ENCODE measurements at regions not wholly inside any gene's neighbourhood (a gene's known extent, or its start where the extent isn't known, plus 50 kb on each side); places are given as distances from the start of the nearest gene placed in this dataset.

- Mint-ChIP-seq H3K27ac (no peak overlapping the region), H3K4me1 (ENCODE audit: low read depth) (no peaks in the 10 kb centered on the region), H3K9me3 (no peaks in the 10 kb centered on the region), H3K36me3 (ENCODE audit: low read depth) (no peaks in the 10 kb centered on the region), H3K4me3 (ENCODE audit: low read depth) (no peak overlapping the region), H3K27me3 (ENCODE audit: low read depth) (peaks cover 7% of the 10 kb centered on the region)
- no peak for DNase-seq (ENCODE audit: low spot score)
- intact Hi-C loops (cut with micrococcal nuclease): loop anchor here (10.0 kb wide), 1 partner anchor 547 kb away; no protein-coding TSS in a partner anchor
These were observed 143.8 kb downstream of the FGF1 start for GRCh38 chr5:142542078-142542477.

DNA sequence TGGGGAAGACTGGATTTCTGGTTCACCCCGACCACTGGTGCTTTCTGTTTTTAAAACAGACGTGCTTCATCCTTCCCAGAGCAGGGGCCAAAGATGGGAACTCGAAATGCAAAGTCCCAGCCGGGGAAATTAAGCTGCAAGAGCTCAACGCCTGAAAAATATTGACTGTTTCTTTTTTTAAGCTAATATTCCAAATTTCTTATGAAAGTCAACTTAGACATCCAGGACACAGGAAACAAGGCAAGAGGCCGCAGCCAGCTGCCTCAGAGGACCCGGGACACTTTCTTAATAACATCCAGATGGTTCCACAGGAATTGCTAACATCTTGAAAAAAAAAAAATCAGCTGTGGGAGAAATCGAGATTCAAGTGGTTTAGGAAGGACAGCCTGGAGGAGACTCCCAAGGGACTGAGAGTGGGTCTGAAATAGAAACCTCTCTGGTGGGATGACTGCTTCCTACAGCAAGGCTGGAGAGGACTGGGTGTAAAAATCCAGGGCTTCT, 144.9 kb downstream of the FGF1 start:
- H3K27ac Mint-ChIP-seq: no peak overlapping the region
- peaks cover 7% of the 10 kb centered on the region for H3K27me3 Mint-ChIP-seq (ENCODE audit: low read depth)
- H3K36me3 Mint-ChIP-seq (ENCODE audit: low read depth): no peaks in the 10 kb centered on the region
- intact Hi-C loops (cut with micrococcal nuclease): loop anchor here (10.0 kb wide), 1 partner anchor 546 kb away; no protein-coding TSS in a partner anchor
- H3K9me3 Mint-ChIP-seq: peaks cover 3% of the 10 kb centered on the region
- no peak overlapping the region for H3K4me3 Mint-ChIP-seq (ENCODE audit: low read depth)
- H3K4me1 Mint-ChIP-seq (ENCODE audit: low read depth): no peaks in the 10 kb centered on the region
- no peak for DNase-seq (ENCODE audit: low spot score)

DNA sequence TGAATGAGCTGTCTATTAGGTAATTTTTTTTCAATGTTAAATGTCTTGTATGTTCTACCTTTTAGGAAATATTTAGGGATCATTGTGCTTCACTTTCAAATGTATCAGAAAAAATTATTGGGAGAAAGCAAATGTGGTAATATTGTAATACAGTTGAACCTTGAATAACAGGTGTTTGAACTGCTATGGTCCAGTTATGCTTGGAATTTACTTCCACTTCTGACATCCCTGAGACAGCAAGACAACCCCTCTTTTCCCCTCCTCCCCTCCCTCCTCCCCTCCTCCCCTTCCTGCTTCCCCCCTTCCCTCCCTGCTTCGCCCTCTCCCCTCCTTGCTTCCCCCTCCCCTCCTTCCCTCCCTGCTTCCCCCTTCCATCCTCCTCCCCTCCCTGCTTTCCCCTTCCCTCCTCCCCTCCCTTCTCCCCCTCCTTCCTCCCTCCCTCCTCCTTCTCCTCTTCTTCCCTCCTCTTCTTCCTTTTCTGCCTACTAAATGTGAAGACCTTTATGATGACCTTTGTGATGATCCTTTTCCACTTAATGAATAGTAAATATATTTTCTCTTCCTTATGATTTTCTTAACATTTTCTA, 146.6 kb downstream of the FGF1 start:
- Mint-ChIP-seq H3K27ac (no peak overlapping the region), H3K9me3 (peaks cover 4% of the 10 kb centered on the region), H3K27me3 (ENCODE audit: low read depth) (peaks cover 7% of the 10 kb centered on the region), H3K36me3 (ENCODE audit: low read depth) (no peaks in the 10 kb centered on the region), H3K4me3 (ENCODE audit: low read depth) (no peak overlapping the region), H3K4me1 (ENCODE audit: low read depth) (no peaks in the 10 kb centered on the region)
- intact Hi-C loops (cut with micrococcal nuclease): no loop called here
- no peak for DNase-seq (ENCODE audit: low spot score)

DNA sequence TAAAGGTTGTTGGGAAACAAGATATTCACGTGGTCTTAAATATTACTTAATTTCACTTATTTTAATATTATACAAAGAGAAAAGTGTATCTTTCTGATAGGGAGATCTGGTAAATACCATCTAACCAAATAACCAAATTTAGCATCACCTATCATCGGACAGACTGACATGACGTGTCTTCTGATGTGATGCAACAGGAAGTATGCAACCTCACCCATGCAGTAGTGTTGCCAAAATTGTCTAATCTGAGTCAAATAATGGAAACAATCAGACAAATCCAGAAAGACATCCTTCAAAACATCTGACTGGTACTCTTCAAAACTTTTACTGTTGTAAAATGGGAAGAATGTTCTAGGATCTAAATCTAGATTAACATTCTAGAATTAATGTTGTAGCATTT, 148.0 kb downstream of the FGF1 start:
- no peak overlapping the region for H3K4me3 Mint-ChIP-seq (ENCODE audit: low read depth)
- no peaks in the 10 kb centered on the region for H3K36me3 Mint-ChIP-seq (ENCODE audit: low read depth)
- H3K9me3 Mint-ChIP-seq: peaks cover 4% of the 10 kb centered on the region
- H3K27me3 Mint-ChIP-seq (ENCODE audit: low read depth): peaks cover 7% of the 10 kb centered on the region
- peaks cover under 1% of the 10 kb centered on the region for H3K4me1 Mint-ChIP-seq (ENCODE audit: low read depth)
- intact Hi-C loops (cut with micrococcal nuclease): no loop called here
- no peak for DNase-seq (ENCODE audit: low spot score)
- H3K27ac Mint-ChIP-seq: no peak overlapping the region

DNA sequence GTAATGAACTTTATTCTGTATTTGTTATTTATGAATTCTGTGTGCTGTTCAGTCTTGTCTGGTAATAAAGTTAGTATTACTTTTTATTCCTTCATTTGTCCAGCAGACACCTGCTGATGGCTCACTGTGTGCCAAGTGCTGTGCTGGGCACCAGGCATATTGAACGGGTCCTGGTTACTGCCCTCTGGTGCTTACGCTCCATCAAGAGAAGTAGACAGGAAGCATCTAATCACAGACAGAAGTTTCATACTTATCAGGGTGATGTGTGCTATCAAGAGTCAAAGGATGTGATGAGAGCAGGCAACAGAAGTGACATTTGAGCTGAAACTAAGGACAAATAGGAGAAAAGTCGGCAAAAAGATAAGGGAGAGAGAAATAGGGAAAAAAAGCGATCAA, 153.1 kb downstream of the FGF1 start:
- Mint-ChIP-seq H3K27me3 (ENCODE audit: low read depth) (no peaks in the 10 kb centered on the region), H3K27ac (no peak overlapping the region), H3K36me3 (ENCODE audit: low read depth) (no peaks in the 10 kb centered on the region), H3K9me3 (peaks cover 4% of the 10 kb centered on the region), H3K4me3 (ENCODE audit: low read depth) (no peak overlapping the region), H3K4me1 (ENCODE audit: low read depth) (peaks cover 5% of the 10 kb centered on the region)
- DNase-seq (ENCODE audit: low spot score): no peak
- intact Hi-C loops (cut with micrococcal nuclease): no loop called here

- Mint-ChIP-seq H3K27me3 (ENCODE audit: low read depth) (peaks cover 2% of the 10 kb centered on the region), H3K9me3 (peaks cover 4% of the 10 kb centered on the region), H3K4me3 (ENCODE audit: low read depth) (no peak overlapping the region), H3K27ac (no peak overlapping the region), H3K4me1 (ENCODE audit: low read depth) (peaks cover 7% of the 10 kb centered on the region), H3K36me3 (ENCODE audit: low read depth) (no peaks in the 10 kb centered on the region)
- no peak for DNase-seq (ENCODE audit: low spot score)
- intact Hi-C loops (cut with micrococcal nuclease): no loop called here
These were observed 153.7 kb downstream of the FGF1 start for GRCh38 chr5:142531977-142532780.

- Mint-ChIP-seq H3K36me3 (ENCODE audit: low read depth) (no peaks in the 10 kb centered on the region), H3K27me3 (ENCODE audit: low read depth) (peaks cover 3% of the 10 kb centered on the region), H3K27ac (no peak overlapping the region), H3K9me3 (peaks cover under 1% of the 10 kb centered on the region), H3K4me3 (ENCODE audit: low read depth) (no peak overlapping the region), H3K4me1 (ENCODE audit: low read depth) (peaks cover 7% of the 10 kb centered on the region)
- intact Hi-C loops (cut with micrococcal nuclease): no loop called here
- no peak for DNase-seq (ENCODE audit: low spot score)
These were observed 155.0 kb downstream of the FGF1 start for GRCh38 chr5:142530904-142531303.

DNA sequence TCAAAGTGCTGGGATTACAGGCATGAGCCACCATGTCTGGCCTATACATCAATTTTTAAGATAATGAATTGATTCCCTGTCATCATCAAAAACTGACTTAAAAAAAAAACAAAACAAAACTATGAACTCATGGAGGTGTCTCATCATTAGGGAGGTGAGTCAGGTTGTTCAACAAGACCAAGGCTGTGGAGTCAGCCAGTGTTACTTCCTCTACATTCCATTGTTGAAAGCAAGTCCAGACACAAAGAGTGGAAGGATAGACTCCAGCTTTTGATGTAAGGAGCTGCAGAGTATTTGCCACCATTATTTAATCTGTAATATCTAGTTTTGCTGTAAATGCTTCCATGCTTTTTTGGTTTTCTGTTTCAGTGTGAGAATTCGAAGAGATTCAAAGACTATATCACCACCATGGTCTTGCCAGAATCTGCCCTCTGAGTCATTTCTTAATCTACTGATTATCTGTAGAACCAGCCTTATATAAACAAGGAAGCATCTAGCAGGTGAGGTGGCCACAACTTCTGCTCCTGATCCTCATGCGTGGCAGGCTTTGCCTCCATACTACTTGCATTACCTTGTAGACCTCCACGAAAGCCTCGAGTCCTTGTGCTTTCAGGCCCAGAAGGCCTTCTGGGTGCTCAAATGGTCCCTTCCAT, 156.1 kb downstream of the FGF1 start:
- Mint-ChIP-seq H3K4me3 (ENCODE audit: low read depth) (no peak overlapping the region), H3K27me3 (ENCODE audit: low read depth) (peaks cover 3% of the 10 kb centered on the region), H3K9me3 (no peaks in the 10 kb centered on the region), H3K27ac (no peak overlapping the region), H3K36me3 (ENCODE audit: low read depth) (no peaks in the 10 kb centered on the region), H3K4me1 (ENCODE audit: low read depth) (peaks cover 7% of the 10 kb centered on the region)
- DNase-seq (ENCODE audit: low spot score): no peak
- intact Hi-C loops (cut with micrococcal nuclease): no loop called here

DNA sequence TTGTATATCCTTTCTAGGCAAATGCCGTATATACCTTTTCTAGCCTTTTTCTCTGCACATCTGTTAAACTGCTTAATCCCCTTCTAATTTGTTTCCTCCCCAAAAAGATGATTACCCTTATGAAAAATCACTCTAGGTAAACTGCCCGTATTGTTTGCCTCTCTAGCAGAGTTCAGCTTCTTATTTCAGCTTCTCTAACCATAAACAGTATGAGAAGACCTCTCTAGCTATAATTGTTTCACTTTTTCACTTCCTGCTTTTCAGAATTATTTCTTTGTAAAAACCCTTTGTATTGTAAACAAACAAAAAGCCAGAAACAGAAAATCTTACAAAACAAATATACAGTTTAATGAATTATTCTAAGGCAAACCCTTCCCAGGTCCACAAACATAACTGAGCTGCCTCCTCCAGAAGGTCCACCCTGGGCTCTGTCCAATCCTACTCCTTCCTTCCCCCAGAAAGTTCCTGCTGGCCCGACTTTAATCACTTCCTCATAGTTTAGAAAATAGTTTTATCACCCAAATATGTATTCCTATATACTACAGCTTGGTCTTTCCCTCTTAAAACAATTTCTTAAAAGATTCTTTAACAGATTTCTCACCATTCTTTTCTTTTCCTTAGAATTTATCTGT, 158.1 kb downstream of the FGF1 start:
- H3K27me3 Mint-ChIP-seq (ENCODE audit: low read depth): peaks cover 3% of the 10 kb centered on the region
- no peak overlapping the region for H3K4me3 Mint-ChIP-seq (ENCODE audit: low read depth)
- intact Hi-C loops (cut with micrococcal nuclease): no loop called here
- H3K9me3 Mint-ChIP-seq: no peaks in the 10 kb centered on the region
- no peak for DNase-seq (ENCODE audit: low spot score)
- no peak overlapping the region for H3K27ac Mint-ChIP-seq
- H3K4me1 Mint-ChIP-seq (ENCODE audit: low read depth): peaks cover 6% of the 10 kb centered on the region
- no peaks in the 10 kb centered on the region for H3K36me3 Mint-ChIP-seq (ENCODE audit: low read depth)

GRCh38 chr5:142527234-142527633, 158.7 kb downstream of the FGF1 start:
- H3K36me3 Mint-ChIP-seq (ENCODE audit: low read depth): no peaks in the 10 kb centered on the region
- H3K4me3 Mint-ChIP-seq (ENCODE audit: low read depth): no peak overlapping the region
- intact Hi-C loops (cut with micrococcal nuclease): no loop called here
- no peak for DNase-seq (ENCODE audit: low spot score)
- H3K4me1 Mint-ChIP-seq (ENCODE audit: low read depth): peaks cover 4% of the 10 kb centered on the region
- H3K27ac Mint-ChIP-seq: no peak overlapping the region
- no peaks in the 10 kb centered on the region for H3K9me3 Mint-ChIP-seq
- H3K27me3 Mint-ChIP-seq (ENCODE audit: low read depth): peaks cover 3% of the 10 kb centered on the region

GRCh38 chr5:142522983-142523382, 162.9 kb downstream of the FGF1 start:
- no peak for DNase-seq (ENCODE audit: low spot score)
- no peak overlapping the region for H3K4me3 Mint-ChIP-seq (ENCODE audit: low read depth)
- intact Hi-C loops (cut with micrococcal nuclease): no loop called here

GRCh38 chr5:142521706-142522105, 164.2 kb downstream of the FGF1 start:
- no peak for DNase-seq (ENCODE audit: low spot score)
- peaks cover 4% of the 10 kb centered on the region for H3K27me3 Mint-ChIP-seq (ENCODE audit: low read depth)

More at GRCh38 chr5:142522983-142523382, 162.9 kb downstream of the FGF1 start:
- H3K27ac Mint-ChIP-seq: no peak overlapping the region
- H3K4me1 Mint-ChIP-seq (ENCODE audit: low read depth): peaks cover 4% of the 10 kb centered on the region
- H3K27me3 Mint-ChIP-seq (ENCODE audit: low read depth): peaks cover 7% of the 10 kb centered on the region
- no peaks in the 10 kb centered on the region for H3K9me3 Mint-ChIP-seq
- no peaks in the 10 kb centered on the region for H3K36me3 Mint-ChIP-seq (ENCODE audit: low read depth)

More at GRCh38 chr5:142521706-142522105, 164.2 kb downstream of the FGF1 start:
- Mint-ChIP-seq H3K4me3 (ENCODE audit: low read depth) (no peak overlapping the region), H3K36me3 (ENCODE audit: low read depth) (no peaks in the 10 kb centered on the region), H3K9me3 (peaks cover under 1% of the 10 kb centered on the region), H3K4me1 (ENCODE audit: low read depth) (no peaks in the 10 kb centered on the region), H3K27ac (no peak overlapping the region)
- intact Hi-C loops (cut with micrococcal nuclease): no loop called here
